ENCODE measurements at regions not wholly inside any gene's neighbourhood (a gene's known extent, or its start where the extent isn't known, plus 50 kb on each side); places are given as distances from the start of the nearest gene placed in this dataset.

DNA sequence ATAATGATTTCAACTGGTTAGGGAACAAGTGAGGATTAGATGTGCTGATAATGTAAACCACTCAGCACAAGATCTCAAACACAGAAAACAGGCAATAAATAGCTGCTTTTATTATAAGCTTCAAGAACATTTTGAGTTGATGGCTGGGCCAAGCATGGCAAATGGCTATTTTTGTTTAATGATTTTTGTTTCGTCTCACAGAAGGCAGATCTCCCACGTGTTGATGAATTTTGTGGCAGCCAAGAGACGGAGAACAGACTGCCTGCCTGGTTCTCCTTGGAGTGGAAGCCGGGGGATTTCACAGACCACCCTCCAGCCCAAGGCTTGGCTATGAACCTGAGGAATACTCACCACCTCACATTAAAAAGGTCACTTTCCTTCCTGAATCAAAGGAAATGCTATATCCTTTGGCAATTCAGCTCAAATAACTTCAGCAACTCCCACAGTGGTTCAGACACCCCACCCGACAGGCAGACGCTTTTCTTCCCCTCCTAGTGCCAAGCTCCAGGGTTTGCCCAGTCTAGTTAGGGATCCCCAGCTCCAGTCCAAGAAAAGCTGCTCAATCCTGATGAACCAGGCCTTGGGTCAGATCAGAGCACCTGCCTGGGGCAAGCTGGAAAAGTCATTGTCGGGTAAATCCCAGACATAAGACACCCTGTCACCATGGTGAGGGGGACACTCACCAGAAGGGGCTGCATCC is 593.5 kb downstream of the TOX3 start:
- H3K4me1 ChIP-seq (ENCODE audit: insufficient read depth, low read length), result no peaks in the 10 kb centered on the region
- H3K4me3 ChIP-seq (ENCODE audit: low read length in 2 of 2), result no peak overlapping the region
- POLR2A ChIA-PET (ENCODE audit: partially characterized antibody), result no interaction called here
- DNase-seq, result no peak
- no peak overlapping the region for H3K27ac Mint-ChIP-seq
- H3K27me3 Mint-ChIP-seq, result no peaks in the 10 kb centered on the region
- no peaks in the 10 kb centered on the region for H3K27me3 ChIP-seq (ENCODE audit: insufficient read depth, low read length)
- intact Hi-C loops (cut with micrococcal nuclease), result no loop called here
- peaks cover 0 to 11% (median 4%) of the 10 kb centered on the region in 8 donors for H3K9me3 Mint-ChIP-seq
- CTCF ChIA-PET (ENCODE audit: partially characterized antibody), result no interaction called here
- no peak overlapping the region for H3K4me3 Mint-ChIP-seq
- H3K9me3 ChIP-seq (ENCODE audit: control insufficient read depth in 1 of 2, low read length in 2 of 2), result no peaks in the 10 kb centered on the region
- H3K27ac ChIP-seq (ENCODE audit: low read depth, low read length), result no peak overlapping the region
- no peaks in the 10 kb centered on the region for H3K36me3 ChIP-seq (ENCODE audit: insufficient read depth, low read length)
- no peaks in the 10 kb centered on the region for H3K36me3 Mint-ChIP-seq
- H3K4me1 Mint-ChIP-seq, result no peaks in the 10 kb centered on the region

GRCh38 chr16:51952500-51952899 is 594.4 kb downstream of the TOX3 start:
- CTCF ChIA-PET (ENCODE audit: partially characterized antibody), result no interaction called here
- no peaks in the 10 kb centered on the region for H3K36me3 ChIP-seq (ENCODE audit: insufficient read depth, low read length)

GRCh38 chr16:51951668-51952298 is 595.2 kb downstream of the TOX3 start:
- ChIA-PET POLR2A (ENCODE audit: partially characterized antibody) (no interaction called here), CTCF (ENCODE audit: partially characterized antibody) (no interaction called here)
- no peak overlapping the region for H3K27ac Mint-ChIP-seq
- no peaks in the 10 kb centered on the region for H3K4me1 ChIP-seq (ENCODE audit: insufficient read depth, low read length)
- intact Hi-C loops (cut with micrococcal nuclease), result no loop called here
- no peak for DNase-seq
- H3K4me3 Mint-ChIP-seq, result no peak overlapping the region
- no peaks in the 10 kb centered on the region for H3K27me3 ChIP-seq (ENCODE audit: insufficient read depth, low read length)
- no peaks in the 10 kb centered on the region for H3K4me1 Mint-ChIP-seq
- no peaks in the 10 kb centered on the region for H3K9me3 ChIP-seq (ENCODE audit: control insufficient read depth in 1 of 2, low read length in 2 of 2)
- peaks cover 0 to 8% (median 3%) of the 10 kb centered on the region in 8 donors for H3K9me3 Mint-ChIP-seq
- no peaks in the 10 kb centered on the region for H3K36me3 ChIP-seq (ENCODE audit: insufficient read depth, low read length)
- H3K4me3 ChIP-seq (ENCODE audit: low read length in 2 of 2), result no peak overlapping the region
- no peak overlapping the region for H3K27ac ChIP-seq (ENCODE audit: low read depth, low read length)
- H3K36me3 Mint-ChIP-seq, result no peaks in the 10 kb centered on the region
- no peaks in the 10 kb centered on the region for H3K27me3 Mint-ChIP-seq

More at GRCh38 chr16:51952500-51952899, 594.4 kb downstream of the TOX3 start:
- Histone ChIP-seq H3K4me1 (ENCODE audit: insufficient read depth, low read length) (no peaks in the 10 kb centered on the region), H3K4me3 (ENCODE audit: low read length in 2 of 2) (no peak overlapping the region), H3K27me3 (ENCODE audit: insufficient read depth, low read length) (no peaks in the 10 kb centered on the region), H3K27ac (ENCODE audit: low read depth, low read length) (no peak overlapping the region), H3K9me3 (ENCODE audit: control insufficient read depth in 1 of 2, low read length in 2 of 2) (no peaks in the 10 kb centered on the region)
- no peak overlapping the region for H3K27ac Mint-ChIP-seq
- DNase-seq, result no peak
- no peaks in the 10 kb centered on the region for H3K27me3 Mint-ChIP-seq
- intact Hi-C loops (cut with micrococcal nuclease), result no loop called here
- no peak overlapping the region for H3K4me3 Mint-ChIP-seq
- no peaks in the 10 kb centered on the region for H3K4me1 Mint-ChIP-seq
- POLR2A ChIA-PET (ENCODE audit: partially characterized antibody), result no interaction called here
- no peaks in the 10 kb centered on the region for H3K36me3 Mint-ChIP-seq
- H3K9me3 Mint-ChIP-seq, result peaks cover 0 to 7% (median 4%) of the 10 kb centered on the region in 8 donors

DNA sequence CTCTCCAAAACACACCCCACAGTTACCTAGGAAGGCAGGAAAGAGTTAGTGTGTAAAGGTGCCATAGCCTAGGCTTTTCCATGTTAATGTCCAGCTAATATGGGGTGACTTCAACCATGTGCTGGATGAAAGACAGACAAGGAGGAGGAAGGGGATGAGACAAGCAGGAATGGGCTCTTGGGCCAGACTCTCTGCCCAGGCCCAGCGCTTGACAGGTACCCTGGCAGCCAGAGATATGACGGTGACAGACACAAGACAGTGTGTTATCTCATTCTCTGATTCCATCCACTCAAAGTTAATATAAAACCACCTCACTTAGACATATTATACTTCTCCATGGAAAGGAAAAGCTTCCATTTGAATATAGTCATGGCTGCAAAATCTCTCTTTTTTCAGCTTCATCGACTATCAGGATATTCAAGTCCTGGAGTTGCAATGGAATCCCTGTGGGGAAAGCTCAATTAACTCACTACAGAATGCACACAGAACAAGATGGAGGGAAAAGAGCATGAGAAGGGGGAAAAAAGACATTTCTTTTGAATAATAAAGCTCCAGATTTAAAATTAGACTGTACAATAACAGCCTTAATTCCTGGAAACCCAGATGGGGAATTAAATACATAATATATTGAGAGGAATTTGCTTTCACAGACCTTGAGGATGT is 596.7 kb downstream of the TOX3 start:
- H3K27me3 Mint-ChIP-seq, result no peaks in the 10 kb centered on the region
- intact Hi-C loops (cut with micrococcal nuclease), result no loop called here
- H3K27ac ChIP-seq (ENCODE audit: low read depth, low read length), result no peak overlapping the region
- H3K4me3 Mint-ChIP-seq, result no peak overlapping the region
- ChIA-PET POLR2A (ENCODE audit: partially characterized antibody) (no interaction called here), CTCF (ENCODE audit: partially characterized antibody) (no interaction called here)
- DNase-seq, result no peak
- no peak overlapping the region for H3K27ac Mint-ChIP-seq
- H3K4me3 ChIP-seq (ENCODE audit: low read length in 2 of 2), result no peak overlapping the region
- H3K27me3 ChIP-seq (ENCODE audit: insufficient read depth, low read length), result no peaks in the 10 kb centered on the region
- no peaks in the 10 kb centered on the region for H3K9me3 ChIP-seq (ENCODE audit: control insufficient read depth in 1 of 2, low read length in 2 of 2)
- H3K36me3 ChIP-seq (ENCODE audit: insufficient read depth, low read length), result no peaks in the 10 kb centered on the region
- no peaks in the 10 kb centered on the region for H3K4me1 ChIP-seq (ENCODE audit: insufficient read depth, low read length)
- H3K9me3 Mint-ChIP-seq, result peaks cover 0 to 8% (median 2%) of the 10 kb centered on the region in 8 donors
- no peaks in the 10 kb centered on the region for H3K4me1 Mint-ChIP-seq
- H3K36me3 Mint-ChIP-seq, result no peaks in the 10 kb centered on the region

GRCh38 chr16:51949282-51949681 is 597.7 kb downstream of the TOX3 start:
- H3K36me3 Mint-ChIP-seq, result no peaks in the 10 kb centered on the region
- intact Hi-C loops (cut with micrococcal nuclease), result no loop called here
- Histone ChIP-seq H3K4me3 (ENCODE audit: low read length in 2 of 2) (no peak overlapping the region), H3K9me3 (ENCODE audit: control insufficient read depth in 1 of 2, low read length in 2 of 2) (no peaks in the 10 kb centered on the region), H3K36me3 (ENCODE audit: insufficient read depth, low read length) (no peaks in the 10 kb centered on the region), H3K27ac (ENCODE audit: low read depth, low read length) (no peak overlapping the region), H3K4me1 (ENCODE audit: insufficient read depth, low read length) (no peaks in the 10 kb centered on the region), H3K27me3 (ENCODE audit: insufficient read depth, low read length) (no peaks in the 10 kb centered on the region)
- no peak for DNase-seq
- H3K4me1 Mint-ChIP-seq, result no peaks in the 10 kb centered on the region
- H3K4me3 Mint-ChIP-seq, result no peak overlapping the region
- H3K27me3 Mint-ChIP-seq, result no peaks in the 10 kb centered on the region
- H3K27ac Mint-ChIP-seq, result no peak overlapping the region
- ChIA-PET POLR2A (ENCODE audit: partially characterized antibody) (no interaction called here), CTCF (ENCODE audit: partially characterized antibody) (no interaction called here)
- peaks cover 0 to 8% (median under 1%) of the 10 kb centered on the region in 8 donors for H3K9me3 Mint-ChIP-seq

GRCh38 chr16:51941412-51941811 is 605.5 kb downstream of the TOX3 start:
- Mint-ChIP-seq H3K36me3 (no peaks in the 10 kb centered on the region), H3K27ac (no peak overlapping the region), H3K4me3 (no peak overlapping the region), H3K27me3 (no peaks in the 10 kb centered on the region), H3K9me3 (peaks cover 2 to 17% (median 9%) of the 10 kb centered on the region in 8 donors), H3K4me1 (no peaks in the 10 kb centered on the region)
- Histone ChIP-seq H3K27ac (ENCODE audit: low read depth, low read length) (no peak overlapping the region), H3K4me1 (ENCODE audit: insufficient read depth, low read length) (no peaks in the 10 kb centered on the region), H3K36me3 (ENCODE audit: insufficient read depth, low read length) (no peaks in the 10 kb centered on the region), H3K4me3 (ENCODE audit: low read length in 2 of 2) (no peak overlapping the region), H3K9me3 (ENCODE audit: control insufficient read depth in 1 of 2, low read length in 2 of 2) (no peaks in the 10 kb centered on the region), H3K27me3 (ENCODE audit: insufficient read depth, low read length) (no peaks in the 10 kb centered on the region)
- POLR2A ChIA-PET (ENCODE audit: partially characterized antibody), result no interaction called here
- CTCF ChIA-PET (ENCODE audit: partially characterized antibody), result no interaction called here
- intact Hi-C loops (cut with micrococcal nuclease), result no loop called here
- DNase-seq, result no peak

GRCh38 chr16:51940183-51940582 is 606.8 kb downstream of the TOX3 start:
- no peak for DNase-seq
- H3K9me3 ChIP-seq (ENCODE audit: control insufficient read depth in 1 of 2, low read length in 2 of 2), result no peaks in the 10 kb centered on the region
- intact Hi-C loops (cut with micrococcal nuclease), result no loop called here
- H3K27ac Mint-ChIP-seq, result no peak overlapping the region
- no peak overlapping the region for H3K4me3 ChIP-seq (ENCODE audit: low read length in 2 of 2)
- no peaks in the 10 kb centered on the region for H3K27me3 ChIP-seq (ENCODE audit: insufficient read depth, low read length)
- H3K9me3 Mint-ChIP-seq, result peaks cover 4 to 20% (median 10%) of the 10 kb centered on the region in 8 donors
- CTCF ChIA-PET (ENCODE audit: partially characterized antibody), result no interaction called here
- POLR2A ChIA-PET (ENCODE audit: partially characterized antibody), result no interaction called here
- H3K27ac ChIP-seq (ENCODE audit: low read depth, low read length), result no peak overlapping the region
- H3K27me3 Mint-ChIP-seq, result no peaks in the 10 kb centered on the region
- no peaks in the 10 kb centered on the region for H3K36me3 ChIP-seq (ENCODE audit: insufficient read depth, low read length)
- H3K36me3 Mint-ChIP-seq, result no peaks in the 10 kb centered on the region
- no peaks in the 10 kb centered on the region for H3K4me1 ChIP-seq (ENCODE audit: insufficient read depth, low read length)
- no peaks in the 10 kb centered on the region for H3K4me1 Mint-ChIP-seq
- no peak overlapping the region for H3K4me3 Mint-ChIP-seq

Data from CD4-positive, alpha-beta memory T cell (primary cell).